ENCODE measurements at regions not wholly inside any gene's neighbourhood (a gene's known extent, or its start where the extent isn't known, plus 50 kb on each side); places are given as distances from the start of the nearest gene placed in this dataset.

- Mint-ChIP-seq H3K36me3 (ENCODE audit: low read depth) (peaks cover 3% of the 10 kb centered on the region; the same call in 2 of the 3 replicates), H3K4me1 (peaks cover 10% of the 10 kb centered on the region; the same call in 2 of the 3 replicates), H3K4me3 (no peak overlapping the region), H3K27me3 (ENCODE audit: insufficient read depth, low read depth, poor library complexity) (no peaks in the 10 kb centered on the region), H3K9me3 (no peaks in the 10 kb centered on the region; the same call in 2 of the 3 replicates), H3K27ac (no peak overlapping the region)
- Histone ChIP-seq H3K27me3 (ENCODE audit: insufficient read depth) (no peaks in the 10 kb centered on the region), H3F3A (replicated peaks; ENCODE audit: low read depth) (no peaks in the 10 kb centered on the region), H3K4me2 (no peak overlapping the region), H3K79me2 (replicated peaks; ENCODE audit: insufficient read depth) (no peaks in the 10 kb centered on the region), H3K36me3 (ENCODE audit: insufficient read depth) (no peaks in the 10 kb centered on the region), H3K4me1 (ENCODE audit: insufficient read depth) (peaks cover 5% of the 10 kb centered on the region; the same call in 1 of the 2 replicates), H3K9me2 (ENCODE audit: insufficient read depth) (no peaks in the 10 kb centered on the region), H3K4me3 (no peak overlapping the region), H3K27ac (ENCODE audit: low read depth) (no peak overlapping the region), H4K20me1 (replicated peaks; ENCODE audit: insufficient read depth) (no peaks in the 10 kb centered on the region), H2AFZ (no peak overlapping the region)
- TF ChIP-seq CREB1 (CRISPR knock-in tag; IDR thresholded peaks at IDR 0.05; ENCODE audit: low read depth) (no peak), EZH2 (IDR thresholded peaks at IDR 0.05; ENCODE audit: low read depth, unreplicated experiment) (no peak), POLR2AphosphoS5 (IDR thresholded peaks at IDR 0.05; ENCODE audit: low read depth) (no peak), ZNF114 (CRISPR knock-in tag; IDR thresholded peaks at IDR 0.05) (no peak), CTCF (conservative IDR thresholded peaks at IDR 0.05; ENCODE audit: low read depth in 2 of 2) (no peak), JUNB (IDR thresholded peaks at IDR 0.05; ENCODE audit: unreplicated experiment) (no peak), ZNF331 (CRISPR knock-in tag; IDR thresholded peaks at IDR 0.05; ENCODE audit: low read depth) (no peak), NANOG (IDR thresholded peaks at IDR 0.05; ENCODE audit: borderline replicate concordance) (no peak)
- ATAC-seq (no peak), DNase-seq (ENCODE audit: low spot score) (no peak)
Measured at GRCh38 chr13:90355162-90355751, 992.2 kb upstream of the MIR17HG start.

GRCh38 chr13:90360785-90361184 lies 986.7 kb upstream of the MIR17HG start:
- Histone ChIP-seq H3K36me3 (ENCODE audit: insufficient read depth) (no peaks in the 10 kb centered on the region), H3K9me2 (ENCODE audit: insufficient read depth) (no peaks in the 10 kb centered on the region), H3K27me3 (ENCODE audit: insufficient read depth) (no peaks in the 10 kb centered on the region), H3K4me2 (no peak overlapping the region), H3K27ac (ENCODE audit: low read depth) (no peak overlapping the region), H3K4me1 (ENCODE audit: insufficient read depth) (no peaks in the 10 kb centered on the region), H3F3A (replicated peaks; ENCODE audit: low read depth) (no peaks in the 10 kb centered on the region), H3K79me2 (replicated peaks; ENCODE audit: insufficient read depth) (no peaks in the 10 kb centered on the region), H3K4me3 (no peak overlapping the region), H4K20me1 (replicated peaks; ENCODE audit: insufficient read depth) (no peaks in the 10 kb centered on the region), H2AFZ (no peak overlapping the region)
- H3K36me3 Mint-ChIP-seq (ENCODE audit: low read depth) = peaks cover 3% of the 10 kb centered on the region; the same call in 2 of the 3 replicates
- no peak overlapping the region for H3K27ac Mint-ChIP-seq
- H3K9me3 Mint-ChIP-seq = no peaks in the 10 kb centered on the region; the same call in 2 of the 3 replicates
- H3K4me1 Mint-ChIP-seq = no peaks in the 10 kb centered on the region
- H3K27me3 Mint-ChIP-seq (ENCODE audit: insufficient read depth, low read depth, poor library complexity) = no peaks in the 10 kb centered on the region
- DNase-seq (ENCODE audit: low spot score) (no peak), ATAC-seq (no peak)
- no peak overlapping the region for H3K4me3 Mint-ChIP-seq
- TF ChIP-seq POLR2AphosphoS5 (IDR thresholded peaks at IDR 0.05; ENCODE audit: low read depth) (no peak), ZNF331 (CRISPR knock-in tag; IDR thresholded peaks at IDR 0.05; ENCODE audit: low read depth) (no peak), CTCF (conservative IDR thresholded peaks at IDR 0.05; ENCODE audit: low read depth in 2 of 2) (no peak), EZH2phosphoT487 (IDR thresholded peaks at IDR 0.05; ENCODE audit: unreplicated experiment) (no peak), JUNB (IDR thresholded peaks at IDR 0.05; ENCODE audit: unreplicated experiment) (no peak), ETS1 (IDR thresholded peaks at IDR 0.05) (no peak), REST (IDR thresholded peaks at IDR 0.05; ENCODE audit: unreplicated experiment) (no peak), ZNF114 (CRISPR knock-in tag; IDR thresholded peaks at IDR 0.05) (no peak), EZH2 (IDR thresholded peaks at IDR 0.05; ENCODE audit: low read depth, unreplicated experiment) (no peak), NANOG (IDR thresholded peaks at IDR 0.05; ENCODE audit: borderline replicate concordance) (no peak), CREB1 (CRISPR knock-in tag; IDR thresholded peaks at IDR 0.05; ENCODE audit: low read depth) (no peak), STAT1 (IDR thresholded peaks at IDR 0.05; ENCODE audit: unreplicated experiment) (no peak)

All from GM23338 (cell line).